ENCODE measurements at regions not wholly inside any gene's neighbourhood (a gene's known extent, or its start where the extent isn't known, plus 50 kb on each side); places are given as distances from the start of the nearest gene placed in this dataset.

DNA sequence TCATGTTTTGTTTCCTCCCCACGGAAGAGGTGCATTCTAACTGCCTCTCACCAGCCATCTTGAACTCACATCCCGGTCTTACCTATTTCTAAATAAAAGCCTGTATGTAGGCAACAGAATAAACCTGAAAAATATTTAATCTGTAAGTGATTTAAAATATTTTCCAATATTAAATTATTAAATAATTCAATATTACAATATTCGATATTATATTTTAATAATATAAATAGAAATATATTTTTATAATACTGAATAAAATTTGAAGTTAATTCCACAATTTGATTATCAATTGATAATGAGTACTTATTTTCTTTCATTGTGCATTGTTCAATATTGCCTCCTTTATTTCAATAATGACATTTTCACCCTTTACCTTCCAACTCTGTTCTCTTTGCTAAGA lies 404.4 kb downstream of the CYLC2 start:
- Histone ChIP-seq H3K9ac (ENCODE audit: control insufficient read depth, extremely low read depth, insufficient read depth, low read length) (no peak overlapping the region), H3K4me3 (ENCODE audit: control insufficient read depth in 2 of 3, extremely low read depth in 1 of 3, insufficient read depth in 2 of 3, low read depth in 1 of 3, low read length in 3 of 3) (no peak overlapping the region), H3K27me3 (ENCODE audit: control insufficient read depth, extremely low read depth, insufficient read depth, low read length) (no peaks in the 10 kb centered on the region), H3K4me1 (ENCODE audit: control insufficient read depth, extremely low read depth, insufficient read depth, low read length) (no peaks in the 10 kb centered on the region), H3K9me3 (ENCODE audit: control insufficient read depth, low read depth, low read length) (no peaks in the 10 kb centered on the region), H2AFZ (ENCODE audit: control insufficient read depth, low read length) (no peak overlapping the region), H3K79me2 (ENCODE audit: control insufficient read depth, insufficient read depth, low read length) (no peaks in the 10 kb centered on the region), H3K9me1 (ENCODE audit: control insufficient read depth, extremely low read depth, insufficient read depth, low read length) (no peaks in the 10 kb centered on the region), H3K4me2 (ENCODE audit: control insufficient read depth, extremely low read depth, insufficient read depth, low read depth, low read length) (no peak overlapping the region), H3K36me3 (ENCODE audit: control insufficient read depth in 2 of 2, extremely low read depth in 1 of 2, insufficient read depth in 2 of 2, low read length in 2 of 2) (no peaks in the 10 kb centered on the region), H4K20me1 (ENCODE audit: control insufficient read depth, extremely low read depth, insufficient read depth, low read length) (no peaks in the 10 kb centered on the region), H3K27ac (ENCODE audit: control insufficient read depth, insufficient read depth, low read length) (no peak overlapping the region)
- FAIRE-seq (no peak), DNase-seq (ENCODE audit: low read depth, low spot score) (no peak)
- dilution Hi-C loops (cut with MboI; ENCODE audit: extremely low pct_ligation_motif_present, low sequenced_read_pairs): no loop called here
- TF ChIP-seq EZH2 (IDR thresholded peaks at IDR 0.05; ENCODE audit: low read length): no peak
- TF ChIP-seq, protein P1, sequence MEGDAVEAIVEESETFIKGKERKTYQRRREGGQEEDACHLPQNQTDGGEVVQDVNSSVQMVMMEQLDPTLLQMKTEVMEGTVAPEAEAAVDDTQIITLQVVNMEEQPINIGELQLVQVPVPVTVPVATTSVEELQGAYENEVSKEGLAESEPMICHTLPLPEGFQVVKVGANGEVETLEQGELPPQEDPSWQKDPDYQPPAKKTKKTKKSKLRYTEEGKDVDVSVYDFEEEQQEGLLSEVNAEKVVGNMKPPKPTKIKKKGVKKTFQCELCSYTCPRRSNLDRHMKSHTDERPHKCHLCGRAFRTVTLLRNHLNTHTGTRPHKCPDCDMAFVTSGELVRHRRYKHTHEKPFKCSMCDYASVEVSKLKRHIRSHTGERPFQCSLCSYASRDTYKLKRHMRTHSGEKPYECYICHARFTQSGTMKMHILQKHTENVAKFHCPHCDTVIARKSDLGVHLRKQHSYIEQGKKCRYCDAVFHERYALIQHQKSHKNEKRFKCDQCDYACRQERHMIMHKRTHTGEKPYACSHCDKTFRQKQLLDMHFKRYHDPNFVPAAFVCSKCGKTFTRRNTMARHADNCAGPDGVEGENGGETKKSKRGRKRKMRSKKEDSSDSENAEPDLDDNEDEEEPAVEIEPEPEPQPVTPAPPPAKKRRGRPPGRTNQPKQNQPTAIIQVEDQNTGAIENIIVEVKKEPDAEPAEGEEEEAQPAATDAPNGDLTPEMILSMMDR (optimal IDR thresholded peaks at IDR 0.05 in 1 of 3, IDR thresholded peaks at IDR 0.05 in 1 of 3, conservative IDR thresholded peaks at IDR 0.05 in 1 of 3; ENCODE audit: extremely low read depth in 1 of 3, insufficient read depth in 2 of 3, low read length in 3 of 3): no peak

- H3K9me3 ChIP-seq (ENCODE audit: control insufficient read depth, low read depth, low read length): no peaks in the 10 kb centered on the region
- no peak overlapping the region for H2AFZ ChIP-seq (ENCODE audit: control insufficient read depth, low read length)
- H3K36me3 ChIP-seq (ENCODE audit: control insufficient read depth in 2 of 2, extremely low read depth in 1 of 2, insufficient read depth in 2 of 2, low read length in 2 of 2): no peaks in the 10 kb centered on the region
- no peaks in the 10 kb centered on the region for H4K20me1 ChIP-seq (ENCODE audit: control insufficient read depth, extremely low read depth, insufficient read depth, low read length)
- H3K27ac ChIP-seq (ENCODE audit: control insufficient read depth, insufficient read depth, low read length): no peak overlapping the region
- TF ChIP-seq EZH2 (IDR thresholded peaks at IDR 0.05; ENCODE audit: low read length): no peak
- TF ChIP-seq, protein P1 (optimal IDR thresholded peaks at IDR 0.05 in 1 of 3, IDR thresholded peaks at IDR 0.05 in 1 of 3, conservative IDR thresholded peaks at IDR 0.05 in 1 of 3; ENCODE audit: extremely low read depth in 1 of 3, insufficient read depth in 2 of 3, low read length in 3 of 3): no peak
- no peak for DNase-seq (ENCODE audit: low read depth, low spot score)
- H3K4me2 ChIP-seq (ENCODE audit: control insufficient read depth, extremely low read depth, insufficient read depth, low read depth, low read length): no peak overlapping the region
- no peaks in the 10 kb centered on the region for H3K9me1 ChIP-seq (ENCODE audit: control insufficient read depth, extremely low read depth, insufficient read depth, low read length)
- no peak overlapping the region for H3K4me3 ChIP-seq (ENCODE audit: control insufficient read depth in 2 of 3, extremely low read depth in 1 of 3, insufficient read depth in 2 of 3, low read depth in 1 of 3, low read length in 3 of 3)
- no peaks in the 10 kb centered on the region for H3K27me3 ChIP-seq (ENCODE audit: control insufficient read depth, extremely low read depth, insufficient read depth, low read length)
- no peak for FAIRE-seq
- no peaks in the 10 kb centered on the region for H3K79me2 ChIP-seq (ENCODE audit: control insufficient read depth, insufficient read depth, low read length)
- dilution Hi-C loops (cut with MboI; ENCODE audit: extremely low pct_ligation_motif_present, low sequenced_read_pairs): no loop called here
- no peaks in the 10 kb centered on the region for H3K4me1 ChIP-seq (ENCODE audit: control insufficient read depth, extremely low read depth, insufficient read depth, low read length)
- no peak overlapping the region for H3K9ac ChIP-seq (ENCODE audit: control insufficient read depth, extremely low read depth, insufficient read depth, low read length)
Observed at GRCh38 chr9:103407260-103407659, 412.1 kb downstream of the CYLC2 start.

All from keratinocyte (primary cell).